Hematopoietic multipotent progenitor cell treated with erythropoietin and hydrocortisone succinate and interleukin-3 and kit ligand, for 6 days (in vitro differentiated cells): ENCODE measurements at regions not wholly inside any gene's neighbourhood (a gene's known extent, or its start where the extent isn't known, plus 50 kb on each side); places are given as distances from the start of the nearest gene placed in this dataset.
A peak's percentile ranks its signal among the peaks of the same experiment; 100 is the strongest.
"Not testable (repeated sequence)": the region's sequence is repeated elsewhere in the genome, so short reads cannot be mapped to it uniquely, and the experiment has no call there.

Source experiments
- DNase-seq: peaks from one replicate; pipeline ENCODE4 v3.0.0-alpha.2; 2015

GRCh38 chr2:62654876-62655359 lies 50.6 kb upstream of the EHBP1 start:
- DNase-seq, result no peak

GRCh38 chr2:62654423-62654791 lies 51.1 kb upstream of the EHBP1 start:
- DNase-seq, result no peak

GRCh38 chr2:62653582-62654422 lies 51.7 kb upstream of the EHBP1 start:
- DNase-seq, result no peak

- not testable (repeated sequence) for DNase-seq
Observed at GRCh38 chr2:62649087-62649486, 56.4 kb upstream of the EHBP1 start.

GRCh38 chr2:62643100-62643471 lies 62.4 kb upstream of the EHBP1 start:
- DNase-seq, result no peak

- DNase-seq, result no peak
Observed at GRCh38 chr2:62642429-62643099, 62.9 kb upstream of the EHBP1 start.

GRCh38 chr2:62641936-62642335 lies 63.6 kb upstream of the EHBP1 start:
- no peak for DNase-seq

- no peak for DNase-seq
Observed at GRCh38 chr2:62641410-62641843, 64.1 kb upstream of the EHBP1 start.

- DNase-seq, result no peak
Observed at GRCh38 chr2:62631160-62632085, 74.1 kb upstream of the EHBP1 start.

- DNase-seq, result not testable (repeated sequence)
Observed at GRCh38 chr2:62630206-62630605, 75.3 kb upstream of the EHBP1 start.

- DNase-seq, result not testable (repeated sequence)
Observed at GRCh38 chr2:62629310-62629709, 76.2 kb upstream of the EHBP1 start.

- no peak for DNase-seq
Observed at GRCh38 chr2:62627667-62628066, 77.8 kb upstream of the EHBP1 start.

- no peak for DNase-seq
Observed at GRCh38 chr2:62624855-62625254, 80.7 kb upstream of the EHBP1 start.

GRCh38 chr2:62616486-62616885 lies 89.0 kb upstream of the EHBP1 start:
- not testable (repeated sequence) for DNase-seq

GRCh38 chr2:62611854-62612253 lies 93.7 kb upstream of the EHBP1 start:
- no peak for DNase-seq

- DNase-seq, result not testable (repeated sequence)
Observed at GRCh38 chr2:62605471-62605870, 99.5 kb upstream of the TMEM17 start.

GRCh38 chr2:62604336-62604735 lies 98.3 kb upstream of the TMEM17 start:
- peak; percentile 8 for DNase-seq

- DNase-seq, result no peak
Observed at GRCh38 chr2:62603154-62603712, 97.2 kb upstream of the TMEM17 start.

- DNase-seq, result not testable (repeated sequence)
Observed at GRCh38 chr2:62599674-62600410, 93.8 kb upstream of the TMEM17 start.

- no peak for DNase-seq
Observed at GRCh38 chr2:62597323-62597722, 91.3 kb upstream of the TMEM17 start.

GRCh38 chr2:62596061-62596921 lies 90.3 kb upstream of the TMEM17 start:
- no peak for DNase-seq
